GM12874 (cell line): ENCODE measurements at regions not wholly inside any gene's neighbourhood (a gene's known extent, or its start where the extent isn't known, plus 50 kb on each side); places are given as distances from the start of the nearest gene placed in this dataset.

Source experiments
- CTCF ChIP-seq: IDR thresholded peaks from 2 replicates; pipeline ENCODE4 v1.5.1; 2011; ENCODE audit warnings: low read depth, mild to moderate bottlenecking, control low read depth, low read length, moderate library complexity; ENCODE audit not compliant: insufficient read depth

GRCh38 chr7:94182721-94183120, 178.6 kb upstream of the BET1 start:
- TF ChIP-seq CTCF: no peak

GRCh38 chr7:94183289-94183749, 179.2 kb upstream of the BET1 start:
- no peak for TF ChIP-seq CTCF

- TF ChIP-seq CTCF: no peak
Measured at GRCh38 chr7:94183891-94184290, 179.7 kb upstream of the BET1 start.

- TF ChIP-seq CTCF: no peak
Measured at GRCh38 chr7:94188350-94188749, 184.2 kb upstream of the BET1 start.

- TF ChIP-seq CTCF: no peak
Measured at GRCh38 chr7:94190599-94191061, 186.5 kb upstream of the BET1 start.

GRCh38 chr7:94195201-94195600, 191.0 kb upstream of the BET1 start:
- TF ChIP-seq CTCF: no peak

GRCh38 chr7:94195813-94196212, 191.7 kb upstream of the BET1 start:
- TF ChIP-seq CTCF: no peak

GRCh38 chr7:94205529-94205928, 189.2 kb upstream of the COL1A2 start:
- no peak for TF ChIP-seq CTCF
